Fibroblast of peridontal ligament (primary cell): ENCODE measurements at regions not wholly inside any gene's neighbourhood (a gene's known extent, or its start where the extent isn't known, plus 50 kb on each side); places are given as distances from the start of the nearest gene placed in this dataset.
"Not testable (repeated sequence)": the region's sequence is repeated elsewhere in the genome, so short reads cannot be mapped to it uniquely, and the experiment has no call there.

Experiments
- DNase-seq: peaks from one replicate; pipeline ENCODE4 v3.0.0-alpha.2; 2010; ENCODE audit errors: extremely low read depth

DNA sequence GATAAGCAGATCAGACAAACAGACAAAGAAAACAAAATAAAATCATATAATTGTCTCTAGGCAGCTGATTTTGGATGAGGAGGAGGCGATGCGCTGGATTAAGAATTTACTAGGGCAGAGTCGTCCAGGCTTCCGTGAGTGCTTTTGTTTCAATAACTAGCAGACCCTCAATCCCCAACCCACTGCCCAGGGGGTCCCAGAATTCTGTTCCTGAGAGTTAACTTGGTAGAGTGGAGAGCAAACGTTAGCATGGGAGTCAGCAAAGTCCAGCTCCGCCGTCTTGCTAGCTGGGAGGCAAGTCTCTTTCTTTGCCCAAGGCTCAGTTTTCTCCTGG lies 95.5 kb upstream of the TBX5 start:
- no peak for DNase-seq

DNA sequence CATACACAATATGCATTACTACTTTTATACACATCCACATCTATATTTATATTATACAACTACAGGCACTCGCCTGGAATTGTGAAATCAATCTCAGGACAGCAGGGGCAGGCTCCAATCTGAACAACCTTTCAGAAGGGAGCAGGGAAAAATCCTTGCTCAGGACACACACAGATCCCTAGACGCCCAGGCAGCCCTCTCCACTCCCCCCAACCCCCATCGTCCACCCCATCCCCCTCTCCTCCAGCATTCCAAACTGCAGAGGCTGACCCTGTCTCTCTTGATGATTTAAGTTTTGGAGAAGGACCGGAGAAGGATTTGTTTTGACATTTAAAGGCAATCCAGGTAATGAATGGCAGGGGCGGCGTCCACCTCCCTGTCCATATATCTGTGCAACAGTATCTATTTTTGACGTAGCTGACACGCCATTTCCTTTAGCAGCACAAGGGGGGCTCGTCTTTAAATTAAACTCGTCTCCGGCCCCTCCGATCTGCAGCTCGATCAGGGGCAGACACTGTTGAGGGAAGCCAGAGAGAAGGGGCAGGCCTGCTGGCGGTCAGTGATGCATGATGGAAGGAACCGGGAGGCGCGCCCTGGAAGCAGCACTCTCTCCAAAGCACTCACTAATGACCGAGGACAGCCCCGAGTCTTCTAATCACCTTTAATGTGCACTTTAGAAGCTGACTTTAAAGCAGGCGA lies 95.0 kb upstream of the TBX5 start:
- no peak for DNase-seq

DNA sequence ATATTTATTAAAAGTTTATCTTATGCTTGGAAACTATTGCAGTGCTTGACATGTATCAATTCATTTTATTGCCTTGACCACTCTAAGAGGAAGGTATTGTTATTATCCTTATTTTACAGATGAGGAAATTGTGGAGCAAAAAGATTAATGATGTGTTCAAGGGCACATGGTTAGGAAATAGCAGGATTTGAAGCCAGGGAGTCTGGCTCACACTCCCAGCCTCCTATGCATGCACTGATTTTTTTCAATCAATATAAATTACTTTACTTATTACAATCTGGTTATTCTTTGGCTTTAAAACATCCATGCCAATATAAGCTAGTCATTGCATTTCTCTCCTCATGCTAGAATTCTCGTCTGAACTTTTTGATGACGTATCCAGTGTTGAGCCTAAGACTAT lies 94.2 kb upstream of the TBX5 start:
- DNase-seq: no peak

DNA sequence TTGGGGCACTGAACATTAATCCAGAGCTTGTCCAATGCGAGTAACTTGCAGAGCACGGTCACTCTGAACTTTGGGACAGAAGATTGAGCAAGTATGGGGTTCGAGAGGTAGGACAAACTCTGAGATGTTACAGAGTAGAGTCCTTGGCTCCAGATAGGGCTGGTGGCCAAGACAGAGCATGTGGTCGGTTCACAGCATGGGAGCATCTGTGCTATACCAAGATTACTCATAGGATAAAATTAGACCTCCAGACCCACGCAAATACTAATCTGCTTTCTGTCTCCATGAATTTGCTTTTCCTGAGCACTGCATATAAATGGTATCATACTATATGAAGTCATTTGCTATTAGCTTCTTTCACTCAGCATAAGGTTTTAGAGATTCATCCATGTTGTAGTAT lies 93.4 kb upstream of the TBX5 start:
- no peak for DNase-seq

DNA sequence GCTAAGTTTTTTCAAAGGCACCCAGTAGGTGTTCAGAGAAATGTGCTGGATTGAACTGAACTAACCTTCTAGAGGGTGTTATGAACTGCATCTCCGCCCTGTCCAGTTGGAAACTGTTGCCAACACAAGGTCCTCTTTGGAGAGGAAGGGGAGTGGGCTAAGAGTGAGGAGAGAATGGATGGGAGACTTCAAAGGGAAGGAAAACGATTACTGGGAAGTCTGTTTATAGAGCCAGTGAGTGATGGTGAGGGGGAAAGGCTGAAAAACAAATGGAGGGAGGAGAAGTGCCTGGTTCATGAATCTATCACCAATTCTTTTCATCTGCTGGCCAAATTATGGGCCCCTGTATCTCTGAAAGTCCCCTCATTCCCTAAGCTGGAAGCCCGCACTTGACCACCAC lies 86.0 kb upstream of the TBX5 start:
- no peak for DNase-seq

DNA sequence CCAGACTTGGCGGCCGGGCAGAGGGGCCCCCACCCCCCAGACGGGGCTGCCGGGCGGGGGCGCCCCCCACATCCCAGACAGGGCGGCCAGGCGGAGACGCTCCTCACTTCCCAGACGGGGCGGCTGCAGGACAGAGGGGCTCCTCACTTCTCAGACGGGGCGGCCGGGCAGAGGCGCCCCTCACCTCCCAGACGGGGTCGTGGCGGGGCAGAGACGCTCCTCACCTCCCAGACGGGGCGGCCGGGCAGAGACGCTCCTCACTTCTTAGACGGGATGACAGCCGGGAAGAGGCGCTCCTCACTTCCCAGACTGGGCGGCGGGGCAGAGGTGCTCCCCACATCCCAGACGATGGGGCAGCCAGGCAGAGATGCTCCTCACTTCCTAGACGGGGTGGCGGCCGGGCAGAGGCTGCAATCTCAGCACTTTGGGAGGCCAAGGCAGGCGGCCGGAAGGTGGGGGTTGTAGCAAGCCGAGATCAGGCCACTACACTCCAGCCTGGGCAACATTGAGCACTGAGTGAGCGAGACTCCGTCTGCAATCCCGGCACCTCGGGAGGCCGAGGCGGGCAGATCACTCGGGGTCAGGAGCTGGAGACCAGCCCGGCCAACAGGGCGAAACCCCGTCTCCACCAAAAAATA lies 79.0 kb upstream of the TBX5 start:
- not testable (repeated sequence) for DNase-seq

DNA sequence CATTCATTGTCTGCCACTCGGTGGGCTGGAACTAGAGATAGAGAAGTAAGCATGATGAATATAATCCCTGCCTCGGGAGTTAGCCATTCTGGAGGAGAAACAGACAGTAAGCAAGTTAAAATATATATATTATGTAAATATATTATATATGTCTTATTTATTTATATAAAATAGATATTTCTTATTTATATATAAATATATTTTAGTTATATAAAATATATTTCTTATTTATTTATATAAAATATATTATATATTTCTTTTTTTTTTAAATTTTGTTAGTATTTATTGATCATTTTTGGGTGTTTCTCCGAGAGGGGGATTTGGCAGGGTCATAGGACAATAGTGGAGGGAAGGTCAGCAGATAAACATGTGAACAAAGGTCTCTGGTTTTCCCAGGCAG lies 78.1 kb upstream of the TBX5 start:
- DNase-seq: no peak

DNA sequence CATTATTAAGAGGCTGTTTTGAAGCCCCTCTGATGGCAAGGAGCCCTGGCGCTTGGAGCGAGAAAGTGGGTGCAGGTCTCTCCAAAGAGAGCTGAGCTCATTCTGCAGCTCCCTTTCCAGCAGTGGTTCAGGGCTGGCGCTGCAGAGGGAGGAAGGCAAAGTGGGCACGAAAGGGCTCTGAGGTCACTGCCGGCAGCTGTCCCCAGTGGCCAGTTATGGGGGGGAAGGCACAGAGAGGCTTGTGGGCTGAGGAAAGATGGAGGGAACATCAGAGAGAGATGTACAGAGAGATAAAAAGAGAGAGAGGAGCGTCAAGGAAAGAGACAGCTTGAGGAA lies 75.2 kb upstream of the TBX5 start:
- DNase-seq: no peak

DNA sequence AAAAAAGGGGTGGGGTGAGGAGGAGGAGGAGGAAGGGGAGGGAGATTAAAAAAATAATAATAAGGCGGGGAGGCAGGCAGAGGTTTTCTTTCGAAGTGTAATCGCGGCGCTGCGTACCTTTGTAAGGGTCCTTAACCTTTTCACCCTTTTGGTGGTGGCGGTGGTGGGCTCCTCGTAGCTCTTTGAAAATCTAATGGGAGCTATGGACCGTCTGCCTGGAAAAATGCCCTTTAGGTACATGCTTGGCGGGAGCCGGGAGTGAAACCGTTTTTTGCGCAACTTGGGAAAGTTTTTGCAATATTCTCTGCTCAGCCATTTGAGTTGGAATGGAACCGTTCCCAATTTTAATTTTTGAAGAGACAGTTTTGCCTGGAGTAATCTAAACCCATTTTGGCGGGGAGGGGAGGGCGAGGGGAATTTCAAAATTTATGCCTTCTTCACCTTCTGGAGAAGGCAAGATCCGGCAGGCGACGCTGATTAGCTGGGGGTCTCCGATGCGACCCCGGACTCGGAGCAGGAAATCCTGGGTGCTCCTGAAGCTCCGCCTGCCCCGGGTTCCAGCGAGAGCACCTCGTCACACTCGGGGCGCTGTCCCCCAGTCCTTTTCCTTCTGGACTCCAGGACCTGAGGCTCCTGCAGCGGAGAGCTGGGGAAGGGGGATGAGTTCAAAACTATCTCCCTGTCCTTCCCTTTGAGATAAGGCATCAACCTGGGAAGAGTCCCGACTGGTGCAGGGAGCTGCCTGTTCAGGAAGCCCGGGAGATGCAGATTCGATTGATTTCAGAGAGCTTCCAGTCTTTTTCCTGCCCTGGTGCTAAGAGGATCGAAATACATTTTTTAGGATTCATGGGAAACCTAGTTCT lies 74.6 kb upstream of the TBX5 start:
- peak; percentile 23 for DNase-seq

DNA sequence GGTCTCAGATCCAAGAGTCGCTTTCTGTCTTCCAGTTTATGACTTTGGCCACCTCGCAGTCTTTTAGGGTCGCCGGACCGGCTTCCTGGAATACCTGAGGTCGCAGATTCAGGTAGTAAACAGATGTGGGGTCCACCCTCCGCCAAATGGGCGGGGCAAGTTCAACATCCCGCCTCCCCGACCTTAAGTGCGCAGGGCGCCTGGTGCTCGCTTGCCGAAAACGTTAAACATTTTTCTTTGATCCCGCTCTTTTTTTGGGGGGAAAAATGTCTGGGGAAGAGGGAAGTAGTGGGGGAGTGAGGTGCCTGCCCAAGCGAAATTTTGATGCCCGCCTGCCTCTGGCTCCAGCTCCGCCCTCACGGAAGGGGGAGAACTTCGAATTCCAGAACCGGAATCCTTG lies 73.9 kb upstream of the TBX5 start:
- no peak for DNase-seq

DNA sequence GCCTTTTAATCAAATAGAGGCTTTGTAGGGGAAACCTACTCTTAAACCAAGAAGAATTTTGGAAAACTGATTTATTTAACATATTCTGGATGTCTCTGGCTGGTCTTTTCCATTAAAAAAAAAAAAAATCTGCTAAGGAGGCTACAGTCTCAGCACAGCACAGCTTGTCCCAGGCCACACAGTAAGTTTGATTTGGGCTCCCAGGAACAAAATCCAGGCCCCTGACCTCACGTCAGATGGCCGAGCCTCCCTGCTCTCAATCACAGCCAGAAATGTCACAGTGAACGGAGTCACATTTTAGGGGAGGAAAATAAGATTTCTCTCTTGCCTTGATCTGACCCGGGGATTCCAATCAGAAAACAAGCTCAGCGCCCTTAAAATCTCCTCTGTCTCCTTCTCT lies 72.9 kb upstream of the TBX5 start:
- no peak for DNase-seq

DNA sequence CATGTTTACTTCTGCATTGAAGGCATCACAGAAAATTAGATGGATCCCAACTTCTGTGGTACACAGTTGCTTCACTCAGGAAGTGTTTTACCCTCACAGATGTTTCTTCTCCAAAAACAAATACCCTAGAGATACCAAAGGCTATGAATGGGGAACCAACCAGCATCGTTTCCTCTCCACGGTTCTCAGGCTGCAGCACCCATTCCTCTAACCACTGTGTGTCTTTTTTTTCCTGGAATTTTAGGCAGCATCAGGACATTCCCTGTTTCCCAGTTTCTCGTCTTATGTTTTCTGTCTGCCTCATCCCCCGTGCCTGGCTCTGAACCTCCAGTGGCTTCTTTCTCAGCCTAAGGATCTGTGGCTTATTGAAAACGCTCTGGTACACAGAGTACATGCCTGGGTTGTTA lies 72.0 kb upstream of the TBX5 start:
- no peak for DNase-seq

DNA sequence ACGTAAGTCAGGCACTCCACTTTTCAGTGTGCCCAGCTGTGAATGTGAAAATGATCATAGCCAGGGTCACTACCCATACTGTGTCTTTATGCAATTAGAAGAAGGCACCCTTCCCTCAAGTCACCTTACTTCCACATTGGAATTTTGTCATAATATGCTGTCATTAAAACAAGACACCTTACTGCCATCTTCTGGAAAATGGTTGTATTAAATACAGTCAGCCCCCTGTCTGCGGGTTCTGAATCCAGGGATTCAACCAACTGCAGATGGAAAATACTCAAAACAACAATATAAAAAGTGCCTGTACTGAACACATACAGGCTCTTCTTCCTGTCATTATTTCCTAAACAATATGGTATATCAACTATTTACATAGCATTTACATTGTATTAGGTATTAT lies 70.2 kb upstream of the TBX5 start:
- DNase-seq: no peak

DNA sequence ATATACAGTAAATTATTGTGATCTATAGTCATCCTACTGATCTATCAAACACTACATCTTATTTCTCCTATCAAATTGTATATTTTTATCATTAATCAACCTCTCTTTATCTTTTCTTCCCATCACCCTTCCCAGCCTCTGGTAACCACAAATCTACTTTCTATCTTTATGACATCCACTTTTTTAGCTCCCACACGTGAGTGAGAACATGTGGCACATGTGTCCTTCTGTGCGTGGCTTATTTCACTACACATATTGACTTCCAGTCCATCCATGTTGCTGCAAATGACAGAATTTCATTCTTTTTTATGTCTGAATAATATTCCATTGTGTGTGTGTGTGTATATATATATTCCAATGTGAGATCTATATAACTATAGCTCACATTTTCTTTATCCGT lies 67.8 kb upstream of the TBX5 start:
- DNase-seq: no peak

DNA sequence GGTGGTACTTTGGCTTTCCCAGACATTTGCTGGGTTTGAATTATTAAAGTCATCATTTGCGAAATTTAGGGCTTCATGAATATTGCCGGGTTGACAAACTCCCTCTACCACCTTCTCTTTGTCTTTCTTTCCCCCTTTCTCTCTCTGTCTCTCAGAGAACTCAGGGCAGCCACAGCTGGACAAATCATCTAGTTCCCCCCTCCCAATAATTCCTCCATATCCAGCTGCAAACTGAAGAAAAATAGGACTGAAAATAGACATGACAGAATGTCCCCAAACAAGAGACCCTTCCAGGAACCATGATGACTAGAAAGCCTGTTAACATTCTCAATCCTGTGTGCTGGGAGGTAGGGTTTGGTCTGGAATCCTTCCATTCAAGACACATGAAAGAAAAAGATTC lies 67.1 kb upstream of the TBX5 start:
- DNase-seq: no peak

DNA sequence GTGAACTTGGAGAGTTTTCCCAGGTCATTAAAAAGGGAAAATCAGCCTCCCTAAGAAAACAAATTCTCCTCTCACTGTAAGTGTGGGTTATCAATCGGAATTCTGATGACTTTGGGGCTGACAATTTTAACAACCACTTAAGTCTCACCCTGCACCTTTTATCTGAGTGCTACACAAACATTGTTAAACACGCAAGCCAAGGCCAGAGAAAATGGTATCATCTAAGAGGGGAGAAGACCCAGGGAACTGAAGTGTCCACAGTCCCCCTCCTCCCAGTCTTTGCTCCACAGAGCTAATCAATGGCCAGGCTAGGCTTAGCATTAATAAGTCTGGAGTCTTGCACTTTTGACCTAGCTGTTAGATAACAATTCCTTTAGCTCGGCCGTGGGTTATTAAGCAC lies 51.7 kb upstream of the TBX5 start:
- DNase-seq: no peak
